Natural killer cell (primary cell): ENCODE measurements at regions not wholly inside any gene's neighbourhood (a gene's known extent, or its start where the extent isn't known, plus 50 kb on each side); places are given as distances from the start of the nearest gene placed in this dataset.

Experiments used
- ATAC-seq, 3 donors: fragments of 150-1000 bp in 2 of 3; fragments of 200-7000 bp in 1 of 3; cut with Tn5 transposase; 1 replicate in 1 of 3; 2 replicates in 2 of 3; pipeline ENCODE4 v1.10.0; 2021; ENCODE audit warnings: mild to moderate bottlenecking in 2 of 3, moderate library complexity in 2 of 3
- DNase-seq, 2 donors: peaks; one replicate each; pipeline versions ENCODE4 v3.0.0 to v3.0.0-alpha.2; 2013 to 2021; ENCODE audit warnings: mixed read lengths in 1 of 2
- H3K27ac ChIP-seq: one replicate; pipeline ENCODE4 v1.5.1; 2013; ENCODE audit warnings: mild to moderate bottlenecking, low read length
- H3K27me3 ChIP-seq: one replicate; pipeline ENCODE4 v1.6.1; 2013; ENCODE audit warnings: low read length; ENCODE audit not compliant: control insufficient read depth, insufficient read depth
- H3K36me3 ChIP-seq: one replicate; pipeline ENCODE4 v1.6.1; 2013; ENCODE audit warnings: low read length; ENCODE audit not compliant: control insufficient read depth, insufficient read depth
- H3K4me1 ChIP-seq: one replicate; pipeline ENCODE4 v1.6.1; 2013; ENCODE audit warnings: low read length; ENCODE audit not compliant: control insufficient read depth, insufficient read depth
- H3K4me3 ChIP-seq: one replicate; pipeline ENCODE4 v1.5.1; 2013; ENCODE audit warnings: low read length
- H3K9me3 ChIP-seq: one replicate; pipeline ENCODE4 v1.6.1; 2013; ENCODE audit warnings: low read length; ENCODE audit not compliant: control insufficient read depth, insufficient read depth
- H3K27ac Mint-ChIP-seq, 2 donors: one replicate each; pipeline ENCODE4 v1.8.0; 2022; ENCODE audit warnings: mild to moderate bottlenecking in 2 of 2, mixed read lengths in 2 of 2, moderate library complexity in 1 of 2
- H3K27me3 Mint-ChIP-seq, 2 donors: one replicate each; pipeline ENCODE4 v1.8.0; 2022; ENCODE audit warnings: low read depth in 2 of 2, mixed read lengths in 2 of 2
- H3K36me3 Mint-ChIP-seq: one replicate; pipeline ENCODE4 v1.8.0; 2022; ENCODE audit warnings: mixed read lengths
- H3K4me1 Mint-ChIP-seq, 2 donors: one replicate each; pipeline ENCODE4 v1.8.0; 2022; ENCODE audit warnings: mixed read lengths in 2 of 2
- H3K4me3 Mint-ChIP-seq: one replicate; pipeline ENCODE4 v1.8.0; 2022; ENCODE audit warnings: mild to moderate bottlenecking, moderate library complexity, mixed read lengths
- H3K9me3 Mint-ChIP-seq, 2 donors: one replicate each; pipeline ENCODE4 v1.8.0; 2022; ENCODE audit warnings: mixed read lengths in 2 of 2
- WGBS: methylation state at CpG from one replicate; pipeline ENCODE4 v1.1.7; 2013; ENCODE audit warnings: missing lambda C conversion rate; ENCODE audit not compliant: insufficient coverage; 5-methylcytosine and 5-hydroxymethylcytosine counted together
- intact Hi-C: fragments of 100-400 bp; cut with micrococcal nuclease; formaldehyde crosslinking; loops from one replicate; pipeline ENCODE4 v1.14.2; 2022
- TF ChIP-seq, protein P1 (sequence below): fragments of 200-600 bp; IDR thresholded peaks from one replicate; pipeline ENCODE4 v1.8.0; 2022; ENCODE audit warnings: antibody characterized with exemption

DNA sequence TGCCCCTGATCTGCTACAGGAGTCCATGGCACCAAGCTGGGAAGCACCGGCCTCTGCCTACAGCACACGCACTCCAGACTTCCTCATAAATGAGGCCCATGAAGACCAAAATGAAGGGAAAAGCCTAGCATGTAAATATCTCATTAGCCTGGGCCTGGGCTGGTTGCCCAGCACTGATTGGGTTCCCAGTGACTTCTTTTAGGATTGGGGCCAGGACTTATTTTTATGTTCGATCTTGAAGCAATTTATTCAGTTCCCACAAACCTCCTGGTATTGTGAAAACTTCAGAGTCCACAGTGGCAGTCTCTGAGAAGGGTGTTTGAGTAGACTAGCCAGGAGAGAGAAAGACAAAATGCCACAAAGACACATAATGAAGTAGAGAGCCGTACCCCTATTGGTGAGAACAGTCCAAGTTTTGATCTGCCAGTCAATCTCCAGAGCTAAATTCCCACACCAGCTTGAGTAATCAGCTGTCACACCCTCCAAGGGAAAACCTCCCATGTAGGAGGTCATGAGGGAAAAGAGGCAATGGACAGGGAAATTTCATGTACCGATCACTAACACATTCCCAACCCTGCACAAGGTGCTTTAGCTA is 78.2 kb downstream of the PHLDA1 start:
- Histone ChIP-seq H3K4me3 (no peak overlapping the region), H3K4me1 (no peaks in the 10 kb centered on the region), H3K27ac (no peak overlapping the region), H3K36me3 (no peaks in the 10 kb centered on the region), H3K27me3 (no peaks in the 10 kb centered on the region), H3K9me3 (no peaks in the 10 kb centered on the region)
- ATAC-seq (no peak), DNase-seq (no peak)
- intact Hi-C loops = no loop called here
- H3K27ac Mint-ChIP-seq = no peak overlapping the region
- no peaks in the 10 kb centered on the region for H3K36me3 Mint-ChIP-seq
- H3K9me3 Mint-ChIP-seq = no peaks in the 10 kb centered on the region
- H3K27me3 Mint-ChIP-seq = peaks cover 0 to 2% of the 10 kb centered on the region in 2 donors
- 96% methylated on average over 4 of the region's 5 CpGs for WGBS
- H3K4me3 Mint-ChIP-seq = no peak overlapping the region
- TF ChIP-seq, protein P1, sequence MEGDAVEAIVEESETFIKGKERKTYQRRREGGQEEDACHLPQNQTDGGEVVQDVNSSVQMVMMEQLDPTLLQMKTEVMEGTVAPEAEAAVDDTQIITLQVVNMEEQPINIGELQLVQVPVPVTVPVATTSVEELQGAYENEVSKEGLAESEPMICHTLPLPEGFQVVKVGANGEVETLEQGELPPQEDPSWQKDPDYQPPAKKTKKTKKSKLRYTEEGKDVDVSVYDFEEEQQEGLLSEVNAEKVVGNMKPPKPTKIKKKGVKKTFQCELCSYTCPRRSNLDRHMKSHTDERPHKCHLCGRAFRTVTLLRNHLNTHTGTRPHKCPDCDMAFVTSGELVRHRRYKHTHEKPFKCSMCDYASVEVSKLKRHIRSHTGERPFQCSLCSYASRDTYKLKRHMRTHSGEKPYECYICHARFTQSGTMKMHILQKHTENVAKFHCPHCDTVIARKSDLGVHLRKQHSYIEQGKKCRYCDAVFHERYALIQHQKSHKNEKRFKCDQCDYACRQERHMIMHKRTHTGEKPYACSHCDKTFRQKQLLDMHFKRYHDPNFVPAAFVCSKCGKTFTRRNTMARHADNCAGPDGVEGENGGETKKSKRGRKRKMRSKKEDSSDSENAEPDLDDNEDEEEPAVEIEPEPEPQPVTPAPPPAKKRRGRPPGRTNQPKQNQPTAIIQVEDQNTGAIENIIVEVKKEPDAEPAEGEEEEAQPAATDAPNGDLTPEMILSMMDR = no peak
- no peaks in the 10 kb centered on the region for H3K4me1 Mint-ChIP-seq

DNA sequence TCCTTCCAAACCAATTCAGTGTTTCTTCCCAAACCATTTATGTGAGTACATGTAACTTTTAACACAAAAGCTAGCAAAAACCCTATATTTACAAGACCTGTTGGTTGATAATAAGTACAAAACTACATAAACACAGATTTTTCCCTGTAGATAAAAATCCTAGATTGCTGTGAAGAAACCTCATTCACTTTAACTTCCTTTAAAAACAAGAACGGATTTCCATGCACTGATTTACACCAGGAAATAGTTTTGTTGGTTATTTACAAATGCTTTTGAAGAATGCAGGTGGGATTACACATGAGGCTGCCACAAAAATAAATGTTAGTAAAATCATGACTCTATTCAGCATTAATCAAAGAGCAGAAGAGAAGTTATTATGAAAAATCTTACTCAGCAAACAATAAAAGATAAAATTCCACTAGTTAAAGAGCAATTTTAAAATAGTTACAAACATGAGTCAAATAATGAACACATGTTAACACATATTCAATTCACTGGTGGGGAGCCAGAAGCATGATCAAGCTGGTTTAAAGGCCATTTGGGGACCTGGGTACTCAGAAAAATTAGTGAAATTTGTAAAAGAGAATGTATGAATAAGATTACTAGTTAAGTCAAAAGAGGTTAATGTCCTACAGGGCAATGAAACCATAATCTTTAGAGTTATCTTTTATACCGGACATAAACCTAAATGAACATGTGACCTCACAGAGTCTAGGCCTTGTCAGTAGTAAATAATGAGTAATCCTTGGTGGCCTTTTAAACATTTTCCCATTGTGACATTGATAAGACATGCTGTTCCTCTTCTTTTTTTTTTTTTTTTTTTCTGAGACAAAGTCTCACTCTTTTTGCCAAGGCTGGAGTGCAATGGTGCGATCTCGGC is 79.9 kb downstream of the PHLDA1 start:
- Histone ChIP-seq H3K27me3 (no peaks in the 10 kb centered on the region), H3K36me3 (no peaks in the 10 kb centered on the region), H3K9me3 (no peaks in the 10 kb centered on the region), H3K27ac (no peak overlapping the region), H3K4me1 (no peaks in the 10 kb centered on the region), H3K4me3 (no peak overlapping the region)
- Mint-ChIP-seq H3K4me3 (no peak overlapping the region), H3K4me1 (no peaks in the 10 kb centered on the region), H3K27ac (no peak overlapping the region), H3K36me3 (no peaks in the 10 kb centered on the region), H3K27me3 (peaks cover 0 to 2% of the 10 kb centered on the region in 2 donors), H3K9me3 (no peaks in the 10 kb centered on the region)
- 89% methylated on average over 3 of the region's 4 CpGs for WGBS
- intact Hi-C loops = no loop called here
- DNase-seq (no peak), ATAC-seq (no peak)
- TF ChIP-seq, protein P1 = no peak

DNA sequence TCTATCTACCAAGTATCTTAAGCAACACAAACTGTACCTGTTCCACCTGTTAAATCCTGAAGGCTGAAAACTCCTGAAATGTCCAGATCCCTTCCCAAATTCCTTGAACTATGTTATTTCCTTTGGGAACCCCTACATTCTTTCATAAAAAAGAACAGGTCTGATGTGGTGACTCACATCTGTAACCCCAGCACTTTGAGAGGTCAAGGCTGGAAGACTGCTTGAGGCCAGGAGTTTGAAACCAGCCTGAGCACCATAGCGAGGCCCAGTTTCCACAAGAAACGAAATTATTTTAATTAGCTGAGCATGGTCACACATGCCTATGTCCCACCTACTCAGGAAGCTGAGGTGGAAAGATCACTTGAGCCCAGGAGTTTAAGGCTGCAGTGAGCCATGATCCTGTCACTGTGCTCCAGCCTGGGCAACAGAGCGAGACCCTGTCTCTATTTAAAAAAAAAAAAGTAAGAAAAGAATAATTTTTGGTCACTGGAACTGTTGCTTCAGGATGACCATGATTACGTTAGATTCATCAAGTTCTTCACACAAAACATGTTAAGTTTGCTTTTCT is 84.3 kb downstream of the PHLDA1 start:
- Histone ChIP-seq H3K27ac (no peak overlapping the region), H3K27me3 (no peaks in the 10 kb centered on the region), H3K9me3 (no peaks in the 10 kb centered on the region), H3K4me1 (peaks cover 9% of the 10 kb centered on the region), H3K36me3 (no peaks in the 10 kb centered on the region), H3K4me3 (no peak overlapping the region)
- DNase-seq (no peak), ATAC-seq (no peak)
- Mint-ChIP-seq H3K27ac (no peak overlapping the region), H3K4me3 (no peak overlapping the region), H3K27me3 (no peaks in the 10 kb centered on the region), H3K9me3 (no peaks in the 10 kb centered on the region), H3K4me1 (peaks cover 18 to 21% of the 10 kb centered on the region in 2 donors), H3K36me3 (no peaks in the 10 kb centered on the region)
- WGBS = 90% methylated on average over 3 of the region's 4 CpGs
- intact Hi-C loops = no loop called here
- TF ChIP-seq, protein P1 = no peak
